ENCODE measurements at regions not wholly inside any gene's neighbourhood (a gene's known extent, or its start where the extent isn't known, plus 50 kb on each side); places are given as distances from the start of the nearest gene placed in this dataset.

GRCh38 chr20:48532028-48532427 lies 295.8 kb downstream of the PREX1 start:
- no peak overlapping the region for H3K4me2 ChIP-seq
- H3K79me2 ChIP-seq (ENCODE audit: low read depth), result no peaks in the 10 kb centered on the region
- H3K4me1 ChIP-seq (replicated peaks; ENCODE audit: insufficient read depth), result peaks cover 1% of the 10 kb centered on the region
- intact Hi-C loops (cut with micrococcal nuclease; ENCODE audit: unreplicated experiment), result no loop called here
- no peaks in the 10 kb centered on the region for H3K9me2 ChIP-seq (ENCODE audit: insufficient read depth)
- H3K4me3 ChIP-seq, result no peak overlapping the region
- H3K36me3 ChIP-seq (ENCODE audit: low read depth), result no peaks in the 10 kb centered on the region
- CTCF ChIA-PET, result no interaction called here
- H3F3A ChIP-seq (ENCODE audit: insufficient read depth, low read depth), result peaks cover 4% of the 10 kb centered on the region; the same call in 1 of the 2 replicates
- no TSS peak for BruUV-seq (replicated peaks)
- H3K27ac ChIP-seq, result no peak overlapping the region
- peaks cover 7% of the 10 kb centered on the region; the same call in 1 of the 2 replicates for H3K27me3 ChIP-seq (ENCODE audit: insufficient read depth, low read depth)
- TF ChIP-seq CTCF (conservative IDR thresholded peaks at IDR 0.05) (no peak), EZH2 (IDR thresholded peaks at IDR 0.05; ENCODE audit: low read depth) (no peak)
- POLR2A ChIA-PET (ENCODE audit: unreplicated experiment), result no interaction called here
- H4K20me1 ChIP-seq (ENCODE audit: insufficient read depth), result no peaks in the 10 kb centered on the region
- H2AFZ ChIP-seq, result no peak overlapping the region
- no peaks in the 10 kb centered on the region for H3K9me3 ChIP-seq (ENCODE audit: insufficient read depth, low read depth)
- no peak for DNase-seq

GRCh38 chr20:48531505-48531904 lies 296.3 kb downstream of the PREX1 start:
- H3K4me1 ChIP-seq (replicated peaks; ENCODE audit: insufficient read depth), result no peaks in the 10 kb centered on the region
- no peaks in the 10 kb centered on the region for H3K79me2 ChIP-seq (ENCODE audit: low read depth)
- H3K27me3 ChIP-seq (ENCODE audit: insufficient read depth, low read depth), result peaks cover 10% of the 10 kb centered on the region; the same call in 1 of the 2 replicates
- no peaks in the 10 kb centered on the region; the same call in 1 of the 2 replicates for H3F3A ChIP-seq (ENCODE audit: insufficient read depth, low read depth)
- no peaks in the 10 kb centered on the region for H3K9me3 ChIP-seq (ENCODE audit: insufficient read depth, low read depth)
- no TSS peak for BruUV-seq (replicated peaks)
- no peak overlapping the region for H3K27ac ChIP-seq
- ChIA-PET CTCF (no interaction called here), POLR2A (ENCODE audit: unreplicated experiment) (no interaction called here)
- H2AFZ ChIP-seq, result no peak overlapping the region
- TF ChIP-seq CTCF (conservative IDR thresholded peaks at IDR 0.05), result no peak
- no peak for TF ChIP-seq EZH2 (IDR thresholded peaks at IDR 0.05; ENCODE audit: low read depth)
- no peaks in the 10 kb centered on the region for H3K36me3 ChIP-seq (ENCODE audit: low read depth)
- DNase-seq, result no peak
- no peaks in the 10 kb centered on the region for H3K9me2 ChIP-seq (ENCODE audit: insufficient read depth)
- H3K4me3 ChIP-seq, result no peak overlapping the region
- intact Hi-C loops (cut with micrococcal nuclease; ENCODE audit: unreplicated experiment), result no loop called here
- H4K20me1 ChIP-seq (ENCODE audit: insufficient read depth), result no peaks in the 10 kb centered on the region
- H3K4me2 ChIP-seq, result no peak overlapping the region

GRCh38 chr20:48530957-48531356 lies 296.8 kb downstream of the PREX1 start:
- no TSS peak for BruUV-seq (replicated peaks)
- TF ChIP-seq EZH2 (IDR thresholded peaks at IDR 0.05; ENCODE audit: low read depth) (no peak), CTCF (conservative IDR thresholded peaks at IDR 0.05) (no peak)
- intact Hi-C loops (cut with micrococcal nuclease; ENCODE audit: unreplicated experiment), result no loop called here
- Histone ChIP-seq H2AFZ (no peak overlapping the region), H3K4me2 (peak overlapping the region; percentile 38; the same call in 1 of the 2 replicates), H3K36me3 (ENCODE audit: low read depth) (no peaks in the 10 kb centered on the region), H3F3A (ENCODE audit: insufficient read depth, low read depth) (no peaks in the 10 kb centered on the region; the same call in 1 of the 2 replicates), H3K4me3 (no peak overlapping the region), H3K4me1 (replicated peaks; ENCODE audit: insufficient read depth) (no peaks in the 10 kb centered on the region), H3K9me2 (ENCODE audit: insufficient read depth) (no peaks in the 10 kb centered on the region), H4K20me1 (ENCODE audit: insufficient read depth) (no peaks in the 10 kb centered on the region), H3K27me3 (ENCODE audit: insufficient read depth, low read depth) (peaks cover 15% of the 10 kb centered on the region), H3K27ac (no peak overlapping the region), H3K79me2 (ENCODE audit: low read depth) (no peaks in the 10 kb centered on the region), H3K9me3 (ENCODE audit: insufficient read depth, low read depth) (no peaks in the 10 kb centered on the region)
- DNase-seq, result peak in 1 of 2 experiments; percentile 61
- ChIA-PET CTCF (no interaction called here), POLR2A (ENCODE audit: unreplicated experiment) (interaction anchor here (0.6 kb wide), 1 partner anchor 59 kb away, joined by 6 read pairs; no protein-coding TSS in a partner anchor)
